AG04450 (cell line): ENCODE measurements at regions not wholly inside any gene's neighbourhood (a gene's known extent, or its start where the extent isn't known, plus 50 kb on each side); places are given as distances from the start of the nearest gene placed in this dataset.
"Not testable (repeated sequence)": the region's sequence is repeated elsewhere in the genome, so short reads cannot be mapped to it uniquely, and the experiment has no call there.

Experiments used
- CTCF ChIA-PET: fragments of 300-600, 350-600 bp; formaldehyde crosslinking; extraction: SDS; loops from one replicate; lab custom pipeline; 2022; ENCODE audit warnings: antibody characterized with exemption, inconsistent platforms; lab: Charles Lee
- POLR2A ChIA-PET: fragments of 350-600 bp; formaldehyde crosslinking; extraction: SDS; loops from one replicate; lab custom pipeline; 2021; ENCODE audit warnings: antibody characterized with exemption, inconsistent platforms; lab: Yijun Ruan, JAX
- DNase-seq: peaks from one replicate; pipeline ENCODE4 v3.0.0-alpha.2; 2011; ENCODE audit warnings: low read depth, low spot score
- H3K27ac ChIP-seq: one replicate; pipeline ENCODE4 v1.5.1; 2012; ENCODE audit warnings: low read depth, low read length, control low read depth
- H3K27me3 ChIP-seq: one replicate; pipeline ENCODE4 v1.6.0; 2012; ENCODE audit warnings: low read length; ENCODE audit not compliant: control insufficient read depth, insufficient read depth
- H3K4me3 ChIP-seq: 2 replicates; pipeline ENCODE4 v1.5.1; 2011; ENCODE audit warnings: mild to moderate bottlenecking, low read depth, low read length, control low read depth
- H3K9me3 ChIP-seq: 2 replicates; pipeline ENCODE4 v1.5.1; 2012; ENCODE audit warnings: low read length; ENCODE audit not compliant: control insufficient read depth, insufficient read depth
- TF ChIP-seq, protein P1 (sequence below): IDR thresholded peaks from 2 replicates; pipeline ENCODE4 v1.5.1; 2011; ENCODE audit warnings: low read depth, low read length, control low read depth, inconsistent platforms

DNA sequence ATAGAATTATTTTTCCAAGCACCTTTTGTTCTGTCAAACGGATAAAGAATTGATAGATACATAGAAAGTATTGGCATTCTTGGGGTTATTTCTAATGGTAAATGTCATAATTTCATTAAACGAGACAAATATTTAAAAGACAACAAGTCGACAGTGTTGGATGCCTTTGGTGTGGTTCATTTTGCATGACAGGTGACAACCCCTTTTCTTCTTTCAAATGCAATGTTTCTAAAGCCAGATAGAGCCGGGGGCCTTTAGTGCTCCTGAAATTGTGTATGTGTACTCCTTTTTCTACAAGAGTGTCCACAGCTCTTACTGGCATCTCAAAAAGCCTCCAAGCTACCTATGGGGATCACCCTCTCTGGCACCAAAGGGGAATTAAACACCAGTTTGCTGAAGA, 350.8 kb upstream of the ID2 start:
- peaks cover 3% of the 10 kb centered on the region; the same call in 1 of the 2 replicates for H3K9me3 ChIP-seq
- CTCF ChIA-PET: no interaction called here
- H3K27me3 ChIP-seq: peaks cover 3% of the 10 kb centered on the region
- no peak overlapping the region for H3K4me3 ChIP-seq
- DNase-seq: no peak
- POLR2A ChIA-PET: no interaction called here
- H3K27ac ChIP-seq: no peak overlapping the region
- TF ChIP-seq, protein P1, sequence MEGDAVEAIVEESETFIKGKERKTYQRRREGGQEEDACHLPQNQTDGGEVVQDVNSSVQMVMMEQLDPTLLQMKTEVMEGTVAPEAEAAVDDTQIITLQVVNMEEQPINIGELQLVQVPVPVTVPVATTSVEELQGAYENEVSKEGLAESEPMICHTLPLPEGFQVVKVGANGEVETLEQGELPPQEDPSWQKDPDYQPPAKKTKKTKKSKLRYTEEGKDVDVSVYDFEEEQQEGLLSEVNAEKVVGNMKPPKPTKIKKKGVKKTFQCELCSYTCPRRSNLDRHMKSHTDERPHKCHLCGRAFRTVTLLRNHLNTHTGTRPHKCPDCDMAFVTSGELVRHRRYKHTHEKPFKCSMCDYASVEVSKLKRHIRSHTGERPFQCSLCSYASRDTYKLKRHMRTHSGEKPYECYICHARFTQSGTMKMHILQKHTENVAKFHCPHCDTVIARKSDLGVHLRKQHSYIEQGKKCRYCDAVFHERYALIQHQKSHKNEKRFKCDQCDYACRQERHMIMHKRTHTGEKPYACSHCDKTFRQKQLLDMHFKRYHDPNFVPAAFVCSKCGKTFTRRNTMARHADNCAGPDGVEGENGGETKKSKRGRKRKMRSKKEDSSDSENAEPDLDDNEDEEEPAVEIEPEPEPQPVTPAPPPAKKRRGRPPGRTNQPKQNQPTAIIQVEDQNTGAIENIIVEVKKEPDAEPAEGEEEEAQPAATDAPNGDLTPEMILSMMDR: no peak

DNA sequence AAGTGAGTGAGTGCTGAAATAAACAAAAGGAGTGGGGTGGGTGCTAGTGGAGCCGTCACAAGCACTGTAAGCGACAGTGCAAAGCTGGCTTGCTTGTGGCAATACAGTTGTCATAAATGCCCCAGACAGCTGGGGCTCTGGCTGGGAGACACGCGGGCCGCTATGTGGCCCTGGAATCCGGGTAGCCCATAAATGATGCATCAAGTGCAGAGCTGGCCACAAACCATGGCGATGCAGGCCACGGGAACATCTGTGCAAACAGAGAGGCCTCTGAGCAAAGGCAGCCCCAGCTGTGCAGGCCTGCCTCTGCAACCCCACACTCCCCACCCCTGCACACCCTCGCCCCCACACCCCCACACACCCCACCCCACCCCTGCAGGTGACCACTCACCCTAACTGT, 349.2 kb upstream of the ID2 start:
- Histone ChIP-seq H3K9me3 (peaks cover 3% of the 10 kb centered on the region; the same call in 1 of the 2 replicates), H3K27me3 (peaks cover 2% of the 10 kb centered on the region), H3K27ac (no peak overlapping the region), H3K4me3 (no peak overlapping the region)
- TF ChIP-seq, protein P1: no peak
- CTCF ChIA-PET: interaction anchor here (0.6 kb wide), 1 partner anchor 9 kb away, joined by 5 read pairs; no protein-coding TSS in a partner anchor
- DNase-seq: no peak
- POLR2A ChIA-PET: no interaction called here

DNA sequence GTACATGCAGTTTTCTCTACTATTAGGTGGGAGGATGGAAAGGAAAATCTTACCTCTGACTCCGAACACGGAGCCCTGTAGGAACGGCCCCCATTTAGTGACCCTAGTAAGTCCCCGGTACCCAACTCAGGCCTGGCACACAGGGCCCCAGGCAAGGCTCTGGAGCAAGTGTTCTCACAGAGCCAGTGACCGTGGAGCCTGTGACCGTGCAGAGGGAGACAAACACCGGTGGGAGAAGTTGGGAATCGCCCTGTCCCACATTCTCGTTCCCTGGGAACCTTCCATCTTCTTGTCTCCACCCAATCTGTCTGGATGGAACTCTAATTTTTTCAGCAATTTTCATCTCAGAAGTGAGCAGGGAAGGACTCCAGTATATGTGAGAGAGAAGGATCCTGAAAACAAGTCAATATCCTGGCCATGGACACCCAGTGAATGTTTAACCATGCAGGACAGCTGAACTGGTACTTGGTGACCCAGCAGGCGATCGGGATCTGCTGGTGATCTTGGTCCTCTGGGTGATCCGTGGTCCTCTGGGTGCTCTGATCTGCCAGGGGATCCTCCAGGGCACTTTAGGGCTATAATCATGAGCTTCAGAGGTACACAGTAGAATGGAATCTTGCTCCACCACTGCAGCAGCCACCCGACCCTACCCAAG, 348.6 kb upstream of the ID2 start:
- CTCF ChIA-PET: interaction anchor here (0.6 kb wide), 1 partner anchor 10 kb away, joined by 5 read pairs; no protein-coding TSS in a partner anchor
- TF ChIP-seq, protein P1: no peak

DNA sequence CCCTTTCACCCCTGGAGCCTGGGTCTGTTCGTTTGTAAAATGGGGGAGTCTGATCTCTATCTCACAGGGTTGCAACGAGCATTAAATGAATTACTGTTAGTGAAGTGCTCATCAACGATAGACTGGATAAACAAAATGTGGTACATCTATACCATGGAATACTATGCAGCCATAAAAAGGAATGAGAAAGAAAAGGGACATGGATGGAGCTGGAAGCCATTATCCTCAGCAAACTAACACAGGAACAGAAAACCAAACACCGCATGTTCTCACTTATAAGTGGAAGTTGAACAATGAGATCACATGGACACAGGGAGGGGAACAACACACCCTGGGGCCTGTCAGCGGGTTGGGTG, 348.0 kb upstream of the ID2 start:
- POLR2A ChIA-PET, H3K9me3 ChIP-seq, H3K27me3 ChIP-seq, H3K27ac ChIP-seq, CTCF ChIA-PET, DNase-seq, H3K4me3 ChIP-seq: not testable (repeated sequence)

More for the DNA sequence above, 348.6 kb upstream of the ID2 start:
- DNase-seq: no peak
- Histone ChIP-seq H3K4me3 (no peak overlapping the region), H3K27ac (no peak overlapping the region), H3K27me3 (peaks cover 2% of the 10 kb centered on the region), H3K9me3 (peaks cover 3% of the 10 kb centered on the region; the same call in 1 of the 2 replicates)
- POLR2A ChIA-PET: no interaction called here

DNA sequence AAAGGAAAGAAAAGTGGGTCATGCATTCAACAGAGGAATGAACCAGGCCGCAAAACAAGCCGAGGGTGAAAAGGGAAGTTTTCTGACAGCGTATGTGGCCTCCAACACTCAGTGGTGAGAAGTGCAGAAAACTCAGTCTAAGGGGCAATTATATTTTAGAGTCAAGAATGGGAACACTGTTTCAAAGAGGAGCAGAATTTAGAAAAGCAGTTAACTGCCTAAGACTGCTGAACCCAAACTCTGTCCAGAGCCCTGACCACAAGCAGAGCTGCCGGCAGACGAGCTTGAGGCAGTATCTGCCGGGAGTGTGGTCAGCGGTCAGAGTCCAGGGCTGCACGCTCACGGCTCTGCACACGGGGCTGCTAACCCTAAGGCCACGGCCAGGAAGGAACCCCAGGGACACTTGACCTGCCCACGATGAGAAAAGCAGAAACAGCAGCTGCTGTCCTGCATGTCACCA, 347.0 kb upstream of the ID2 start:
- peaks cover 2% of the 10 kb centered on the region for H3K27me3 ChIP-seq
- TF ChIP-seq, protein P1: no peak
- no peak for DNase-seq
- H3K27ac ChIP-seq: no peak overlapping the region
- CTCF ChIA-PET: no interaction called here
- H3K4me3 ChIP-seq: no peak overlapping the region
- H3K9me3 ChIP-seq: peaks cover 3% of the 10 kb centered on the region; the same call in 1 of the 2 replicates
- POLR2A ChIA-PET: no interaction called here
